Spleen (tissue), 11 donors: ENCODE measurements at regions not wholly inside any gene's neighbourhood (a gene's known extent, or its start where the extent isn't known, plus 50 kb on each side); places are given as distances from the start of the nearest gene placed in this dataset.

Source experiments
- DNase-seq: peaks from one replicate; pipeline ENCODE4 v3.0.0-alpha.2; 2020
- H3K27ac ChIP-seq, 8 donors: fragments of 200-600 bp; sonication (generic) in 7 of 8; 1 replicate in 4 of 8; 2 replicates in 4 of 8; pipeline versions ENCODE4 v1.5.0 to v1.8.0; 2016 to 2021; ENCODE audit warnings: inconsistent platforms in 4 of 8, mild to moderate bottlenecking in 4 of 8, moderate library complexity in 1 of 8
- H3K27me3 ChIP-seq, 7 donors: fragments of 200-600 bp; sonication (generic) in 6 of 7; replicated peaks in 1 of 7; 1 replicate in 4 of 7; 2 replicates in 3 of 7; pipeline versions ENCODE4 v1.5.0 to v1.8.0; 2016 to 2021; ENCODE audit warnings: inconsistent platforms in 3 of 7, mild to moderate bottlenecking in 1 of 7
- H3K36me3 ChIP-seq, 6 donors: fragments of 200-600 bp; sonication (generic) in 5 of 6; 1 replicate in 4 of 6; 2 replicates in 2 of 6; pipeline versions ENCODE4 v1.5.0 to v1.8.0; 2016 to 2021; ENCODE audit warnings: inconsistent platforms in 2 of 6
- H3K4me1 ChIP-seq, 6 donors: fragments of 200-600 bp; sonication (generic) in 5 of 6; 1 replicate in 3 of 6; 2 replicates in 3 of 6; pipeline versions ENCODE4 v1.5.0 to v1.8.0; 2016 to 2021; ENCODE audit warnings: inconsistent platforms in 3 of 6
- H3K4me3 ChIP-seq, 8 donors: fragments of 200-600 bp; sonication (generic) in 7 of 8; 1 replicate in 4 of 8; 2 replicates in 4 of 8; pipeline versions ENCODE4 v1.5.0 to v1.8.0; 2016 to 2021; ENCODE audit warnings: inconsistent platforms in 4 of 8, mild to moderate bottlenecking in 4 of 8, moderate library complexity in 2 of 8
- H3K9me3 ChIP-seq, 8 donors: fragments of 200-600 bp; sonication (generic) in 7 of 8; 1 replicate in 4 of 8; 2 replicates in 4 of 8; pipeline versions ENCODE4 v1.5.0 to v1.8.0; 2016 to 2021; ENCODE audit warnings: inconsistent platforms in 4 of 8
- CTCF ChIP-seq, 11 experiments: fragments of 200-600 bp in 7 of 11; fragments of 450-650 bp in 4 of 11; sonication (generic) in 4 of 11; IDR thresholded peaks in 8 of 11; conservative IDR thresholded peaks in 3 of 11; 1 replicate in 7 of 11; 2 replicates in 4 of 11; pipeline versions ENCODE4 v1.4.0 to v1.8.0; 2016 to 2021; ENCODE audit warnings: antibody characterized with exemption in 11 of 11, inconsistent platforms in 4 of 11, mild to moderate bottlenecking in 1 of 11
- POLR2A ChIP-seq, 3 donors: fragments of 450-650 bp; IDR thresholded peaks; one replicate each; pipeline ENCODE4 v1.5.1; 2017; ENCODE audit warnings: antibody characterized with exemption in 3 of 3, mild to moderate bottlenecking in 1 of 3
- POLR2AphosphoS5 ChIP-seq, 3 donors: sonication (generic); formaldehyde crosslinking; IDR thresholded peaks; one replicate each; pipeline ENCODE4 v1.5.1; 2017; ENCODE audit warnings: antibody characterized with exemption in 3 of 3
- WGBS, 5 donors: extraction: QIAGEN DNeasy Blood & Tissue Kit in 3 of 5; methylation state at CpG; one replicate each; pipeline versions ENCODE4 v1.1.5 to v1.1.7; 2013 to 2018; 5-methylcytosine and 5-hydroxymethylcytosine counted together
- intact Hi-C: fragments of 100-400 bp; cut with DNase I; formaldehyde crosslinking; loops from one replicate; pipeline ENCODE4 v1.15.0; 2023; ENCODE audit warnings: low total_unique reads
- donor health status: healthy with polysubstance abuse.
- donor health status: DM: no; HTN: no; CAD: no; lungs with moderate emphysema.
- donor health status: DM: no; HTN: no; CAD: no.
- donor health status: Bipolar disorder and iron deficiency.
- donor health status: healthy.
- donor health status: DM: no; HTN: no; CAD: no.
- donor health status: DM: yes; HTN: yes; CAD: no.

GRCh38 chr14:87152693-87153092, 840.3 kb downstream of the GALC start:
- intact Hi-C loops, result no loop called here
- H3K4me3 ChIP-seq, result no peak overlapping the region
- WGBS, 5 donors, result 58 to 71% (median 66%) methylated on average over 5 of the region's 5 CpGs
- DNase-seq, result no peak
- no peak for TF ChIP-seq POLR2AphosphoS5 (IDR thresholded peaks at IDR 0.05)
- TF ChIP-seq POLR2A (IDR thresholded peaks at IDR 0.05), result no peak
- no peak for TF ChIP-seq CTCF (IDR thresholded peaks at IDR 0.05 in 8 of 11, conservative IDR thresholded peaks at IDR 0.05 in 3 of 11)
- H3K36me3 ChIP-seq, result no peaks in the 10 kb centered on the region
- no peak overlapping the region for H3K27ac ChIP-seq
- peaks cover 0 to 18% (median 0%) of the 10 kb centered on the region in 8 donors for H3K9me3 ChIP-seq
- no peaks in the 10 kb centered on the region for H3K27me3 ChIP-seq
- H3K4me1 ChIP-seq, result no peaks in the 10 kb centered on the region

GRCh38 chr14:87149583-87150354, 843.2 kb downstream of the GALC start:
- Histone ChIP-seq H3K27ac (peak overlapping the region in 1 of 8 donors; percentile 22), H3K9me3 (peaks cover 0 to 12% (median under 1%) of the 10 kb centered on the region in 8 donors), H3K4me3 (no peak overlapping the region), H3K27me3 (no peaks in the 10 kb centered on the region), H3K4me1 (no peaks in the 10 kb centered on the region), H3K36me3 (no peaks in the 10 kb centered on the region)
- TF ChIP-seq POLR2AphosphoS5 (IDR thresholded peaks at IDR 0.05) (no peak), CTCF (IDR thresholded peaks at IDR 0.05 in 8 of 11, conservative IDR thresholded peaks at IDR 0.05 in 3 of 11) (no peak), POLR2A (IDR thresholded peaks at IDR 0.05) (no peak)
- no peak for DNase-seq
- 29 to 36% (median 32%) methylated on average over 6 of the region's 6 CpGs for WGBS, 5 donors
- intact Hi-C loops, result no loop called here

GRCh38 chr14:87148655-87149054, 844.3 kb downstream of the GALC start:
- H3K4me3 ChIP-seq, result no peak overlapping the region
- intact Hi-C loops, result no loop called here
- no peaks in the 10 kb centered on the region for H3K36me3 ChIP-seq
- H3K27ac ChIP-seq, result peak overlapping the region in 4 of 8 donors; percentile 12 to 26 (median 22)
- 47 to 62% (median 61%) methylated on average over 3 of the region's 3 CpGs for WGBS, 5 donors
- H3K9me3 ChIP-seq, result peaks cover 0 to 11% (median 0%) of the 10 kb centered on the region in 8 donors
- no peak for TF ChIP-seq POLR2A (IDR thresholded peaks at IDR 0.05)
- no peak for TF ChIP-seq POLR2AphosphoS5 (IDR thresholded peaks at IDR 0.05)
- TF ChIP-seq CTCF (IDR thresholded peaks at IDR 0.05 in 8 of 11, conservative IDR thresholded peaks at IDR 0.05 in 3 of 11), result no peak
- no peak for DNase-seq
- H3K4me1 ChIP-seq, result no peaks in the 10 kb centered on the region
- no peaks in the 10 kb centered on the region for H3K27me3 ChIP-seq

- intact Hi-C loops, result no loop called here
- 89 to 95% (median 91%) methylated on average over 3 of the region's 3 CpGs for WGBS, 5 donors
Measured at GRCh38 chr14:87142551-87143211, 850.3 kb downstream of the GALC start.

More at GRCh38 chr14:87142551-87143211, 850.3 kb downstream of the GALC start:
- DNase-seq, result no peak
- Histone ChIP-seq H3K4me3 (no peak overlapping the region), H3K9me3 (peaks cover 0 to 10% (median 2%) of the 10 kb centered on the region in 8 donors), H3K4me1 (no peaks in the 10 kb centered on the region), H3K27ac (no peak overlapping the region), H3K36me3 (no peaks in the 10 kb centered on the region), H3K27me3 (no peaks in the 10 kb centered on the region)
- no peak for TF ChIP-seq CTCF (IDR thresholded peaks at IDR 0.05 in 8 of 11, conservative IDR thresholded peaks at IDR 0.05 in 3 of 11)
- TF ChIP-seq POLR2A (IDR thresholded peaks at IDR 0.05), result no peak
- no peak for TF ChIP-seq POLR2AphosphoS5 (IDR thresholded peaks at IDR 0.05)
